Astrocyte (in vitro differentiated cells and primary cell): ENCODE measurements at regions not wholly inside any gene's neighbourhood (a gene's known extent, or its start where the extent isn't known, plus 50 kb on each side); places are given as distances from the start of the nearest gene placed in this dataset.
"Not testable (repeated sequence)": the region's sequence is repeated elsewhere in the genome, so short reads cannot be mapped to it uniquely, and the experiment has no call there.

Experiments
- DNase-seq: peaks from one replicate; pipeline ENCODE4 v3.0.0-alpha.2; 2010; ENCODE audit warnings: low read depth
- FAIRE-seq: peaks from 2 replicates; lab custom pipeline; 2011; peaks lifted over from hg19 to GRCh38; lab: Jason Lieb, UNC
- H2AFZ ChIP-seq: 2 replicates; pipeline ENCODE4 v1.6.0; 2012; ENCODE audit warnings: low read depth, low read length, inconsistent platforms
- H3K27ac ChIP-seq: 2 replicates; pipeline ENCODE4 v1.5.1; 2011; ENCODE audit warnings: low read depth, low read length, inconsistent platforms
- H3K27me3 ChIP-seq: 2 replicates; pipeline ENCODE4 v1.6.0; 2011; ENCODE audit warnings: low read length, inconsistent platforms; ENCODE audit not compliant: insufficient read depth
- H3K36me3 ChIP-seq: 2 replicates; pipeline ENCODE4 v1.5.1; 2011; ENCODE audit warnings: low read length, inconsistent platforms; ENCODE audit not compliant: insufficient read depth
- H3K4me1 ChIP-seq: 2 replicates; pipeline ENCODE4 v1.5.1; 2011; ENCODE audit warnings: low read length, inconsistent platforms; ENCODE audit not compliant: insufficient read depth
- H3K4me2 ChIP-seq: 2 replicates; pipeline ENCODE4 v1.6.0; 2012; ENCODE audit warnings: low read length, inconsistent platforms
- H3K4me3 ChIP-seq: 2 replicates; pipeline ENCODE4 v1.5.1; 2011; ENCODE audit warnings: low read depth, mild to moderate bottlenecking, low read length, inconsistent platforms; ENCODE audit not compliant: insufficient read depth
- H3K79me2 ChIP-seq: 2 replicates; pipeline ENCODE4 v1.6.0; 2012; ENCODE audit warnings: mild to moderate bottlenecking, low read length, inconsistent platforms; ENCODE audit not compliant: insufficient read depth
- H3K9ac ChIP-seq: 2 replicates; pipeline ENCODE4 v1.6.0; 2012; ENCODE audit warnings: mild to moderate bottlenecking, low read length, inconsistent platforms
- H3K9me3 ChIP-seq: 2 replicates; pipeline ENCODE4 v1.5.1; 2012; ENCODE audit warnings: low read depth, mild to moderate bottlenecking, low read length, inconsistent platforms; ENCODE audit not compliant: insufficient read depth
- H4K20me1 ChIP-seq: 2 replicates; pipeline ENCODE4 v1.6.0; 2012; ENCODE audit warnings: low read length, inconsistent platforms; ENCODE audit not compliant: insufficient read depth
- H3K27ac Mint-ChIP-seq: one replicate; pipeline ENCODE4 v1.8.0; 2021; ENCODE audit warnings: mild to moderate bottlenecking, mixed read lengths; ENCODE audit not compliant: unreplicated experiment
- H3K27me3 Mint-ChIP-seq: one replicate; pipeline ENCODE4 v1.8.0; 2021; ENCODE audit warnings: low read depth, mixed read lengths; ENCODE audit not compliant: unreplicated experiment
- H3K36me3 Mint-ChIP-seq: one replicate; pipeline ENCODE4 v1.8.0; 2021; ENCODE audit warnings: low read depth, mixed read lengths; ENCODE audit not compliant: unreplicated experiment
- H3K4me1 Mint-ChIP-seq: one replicate; pipeline ENCODE4 v1.8.0; 2021; ENCODE audit warnings: low read depth, mixed read lengths; ENCODE audit not compliant: unreplicated experiment
- H3K4me3 Mint-ChIP-seq: one replicate; pipeline ENCODE4 v1.8.0; 2021; ENCODE audit warnings: mild to moderate bottlenecking, moderate library complexity, mixed read lengths; ENCODE audit not compliant: unreplicated experiment
- H3K9me3 Mint-ChIP-seq: one replicate; pipeline ENCODE4 v1.8.0; 2021; ENCODE audit warnings: mild to moderate bottlenecking, mixed read lengths; ENCODE audit not compliant: unreplicated experiment
- EZH2 ChIP-seq: IDR thresholded peaks from 2 replicates; pipeline ENCODE4 v1.6.1; 2012; ENCODE audit warnings: mild to moderate bottlenecking, low read length, inconsistent platforms; ENCODE audit not compliant: insufficient read depth
- TF ChIP-seq, protein P1 (sequence below): IDR thresholded peaks from 2 replicates; pipeline ENCODE4 v1.5.1; 2011; ENCODE audit warnings: low read depth, mild to moderate bottlenecking, inconsistent platforms, low read length, moderate library complexity; ENCODE audit not compliant: insufficient read depth

DNA sequence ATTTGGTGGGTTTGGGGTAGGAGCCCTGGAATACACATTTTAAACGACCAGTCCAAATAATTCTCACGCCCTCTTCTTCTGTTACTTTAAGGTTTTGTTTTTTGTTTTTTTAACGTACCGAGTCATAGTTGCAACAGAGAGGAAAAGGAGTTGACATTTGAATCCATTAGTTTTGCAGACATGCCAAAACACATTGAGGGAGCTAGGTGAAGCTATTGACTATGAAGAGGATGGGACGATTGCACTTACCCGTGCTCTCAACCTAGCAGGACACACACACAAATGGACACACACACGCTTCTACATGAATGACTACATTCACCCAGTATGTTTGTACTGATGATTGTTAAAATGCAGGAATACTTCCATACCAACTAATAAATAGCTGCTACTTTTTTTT is 54.3 kb upstream of the CIT start:
- Histone ChIP-seq H3K27ac (no peak overlapping the region), H3K4me3 (no peak overlapping the region), H3K4me1 (no peaks in the 10 kb centered on the region), H3K9me3 (no peaks in the 10 kb centered on the region), H2AFZ (no peak overlapping the region), H3K9ac (no peak overlapping the region), H3K27me3 (peaks cover 5% of the 10 kb centered on the region), H3K4me2 (no peak overlapping the region), H3K79me2 (no peaks in the 10 kb centered on the region), H4K20me1 (no peaks in the 10 kb centered on the region), H3K36me3 (no peaks in the 10 kb centered on the region)
- TF ChIP-seq, protein P1, sequence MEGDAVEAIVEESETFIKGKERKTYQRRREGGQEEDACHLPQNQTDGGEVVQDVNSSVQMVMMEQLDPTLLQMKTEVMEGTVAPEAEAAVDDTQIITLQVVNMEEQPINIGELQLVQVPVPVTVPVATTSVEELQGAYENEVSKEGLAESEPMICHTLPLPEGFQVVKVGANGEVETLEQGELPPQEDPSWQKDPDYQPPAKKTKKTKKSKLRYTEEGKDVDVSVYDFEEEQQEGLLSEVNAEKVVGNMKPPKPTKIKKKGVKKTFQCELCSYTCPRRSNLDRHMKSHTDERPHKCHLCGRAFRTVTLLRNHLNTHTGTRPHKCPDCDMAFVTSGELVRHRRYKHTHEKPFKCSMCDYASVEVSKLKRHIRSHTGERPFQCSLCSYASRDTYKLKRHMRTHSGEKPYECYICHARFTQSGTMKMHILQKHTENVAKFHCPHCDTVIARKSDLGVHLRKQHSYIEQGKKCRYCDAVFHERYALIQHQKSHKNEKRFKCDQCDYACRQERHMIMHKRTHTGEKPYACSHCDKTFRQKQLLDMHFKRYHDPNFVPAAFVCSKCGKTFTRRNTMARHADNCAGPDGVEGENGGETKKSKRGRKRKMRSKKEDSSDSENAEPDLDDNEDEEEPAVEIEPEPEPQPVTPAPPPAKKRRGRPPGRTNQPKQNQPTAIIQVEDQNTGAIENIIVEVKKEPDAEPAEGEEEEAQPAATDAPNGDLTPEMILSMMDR: no peak
- no peak for TF ChIP-seq EZH2
- H3K27ac Mint-ChIP-seq: no peak overlapping the region
- no peak for FAIRE-seq
- no peaks in the 10 kb centered on the region for H3K36me3 Mint-ChIP-seq
- H3K4me3 Mint-ChIP-seq: no peak overlapping the region
- H3K4me1 Mint-ChIP-seq: no peaks in the 10 kb centered on the region
- peaks cover 8% of the 10 kb centered on the region for H3K27me3 Mint-ChIP-seq
- H3K9me3 Mint-ChIP-seq: no peaks in the 10 kb centered on the region
- no peak for DNase-seq

DNA sequence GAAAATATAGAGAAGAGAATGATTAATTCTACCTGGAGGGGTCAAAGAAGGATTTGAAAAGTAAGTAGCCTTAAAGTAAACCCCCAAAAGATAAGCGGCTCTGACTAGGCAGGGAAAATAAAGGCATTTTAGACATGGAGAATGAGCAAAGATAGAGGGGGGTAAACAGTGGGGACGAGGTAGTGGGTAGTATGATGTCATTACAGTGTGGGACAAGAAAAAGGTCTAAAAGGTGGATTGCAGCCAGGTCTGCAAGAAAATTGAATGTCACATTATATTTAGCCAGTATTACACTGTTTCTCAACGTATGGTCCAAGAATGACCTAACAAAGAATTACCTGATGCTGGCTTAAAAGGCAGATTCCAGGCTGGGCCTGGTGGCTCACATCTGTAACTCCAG is 55.8 kb upstream of the CIT start:
- no peak for FAIRE-seq
- H2AFZ ChIP-seq: no peak overlapping the region
- no peaks in the 10 kb centered on the region for H3K4me1 ChIP-seq
- Mint-ChIP-seq H3K36me3 (no peaks in the 10 kb centered on the region), H3K4me1 (no peaks in the 10 kb centered on the region), H3K27me3 (peaks cover 8% of the 10 kb centered on the region), H3K9me3 (no peaks in the 10 kb centered on the region), H3K4me3 (no peak overlapping the region), H3K27ac (no peak overlapping the region)
- H4K20me1 ChIP-seq: no peaks in the 10 kb centered on the region
- no peaks in the 10 kb centered on the region for H3K9me3 ChIP-seq
- H3K4me3 ChIP-seq: no peak overlapping the region
- H3K27me3 ChIP-seq: peaks cover 3% of the 10 kb centered on the region
- TF ChIP-seq, protein P1: no peak
- TF ChIP-seq EZH2: no peak
- no peak overlapping the region for H3K4me2 ChIP-seq
- no peaks in the 10 kb centered on the region for H3K36me3 ChIP-seq
- no peak overlapping the region for H3K27ac ChIP-seq
- no peak for DNase-seq
- no peak overlapping the region for H3K9ac ChIP-seq
- H3K79me2 ChIP-seq: no peaks in the 10 kb centered on the region

DNA sequence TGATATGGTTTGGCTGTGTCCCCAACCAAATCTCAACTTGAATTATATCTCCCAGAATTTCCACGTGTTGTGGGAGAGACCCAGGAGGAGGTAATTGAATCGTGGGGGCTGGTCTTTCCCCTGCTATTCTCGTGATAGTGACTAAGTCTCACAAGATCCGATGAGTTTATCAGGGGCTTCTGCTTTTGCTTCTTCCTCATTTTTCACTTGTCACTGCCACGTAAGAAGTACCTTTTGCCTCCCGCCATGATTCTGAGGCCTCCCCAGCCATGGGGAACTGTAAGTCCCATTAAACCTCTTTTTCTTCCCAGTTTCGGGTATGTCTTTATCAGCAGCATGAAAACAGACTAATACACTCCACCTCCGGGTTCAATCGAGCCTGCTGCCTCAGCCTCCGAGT is 54.3 kb upstream of the BICDL1 start:
- not testable (repeated sequence) for H3K79me2 ChIP-seq, H3K4me2 ChIP-seq, H3K27ac Mint-ChIP-seq, FAIRE-seq, H3K27me3 ChIP-seq, H3K36me3 ChIP-seq, H3K4me1 Mint-ChIP-seq, H4K20me1 ChIP-seq, H3K36me3 Mint-ChIP-seq, H3K4me1 ChIP-seq, H3K9me3 ChIP-seq, H3K27ac ChIP-seq, H3K9ac ChIP-seq, H3K9me3 Mint-ChIP-seq, H3K4me3 Mint-ChIP-seq, H3K27me3 Mint-ChIP-seq, H2AFZ ChIP-seq, H3K4me3 ChIP-seq, DNase-seq
